ENCODE measurements at regions not wholly inside any gene's neighbourhood (a gene's known extent, or its start where the extent isn't known, plus 50 kb on each side); places are given as distances from the start of the nearest gene placed in this dataset.
"Not testable (repeated sequence)": the region's sequence is repeated elsewhere in the genome, so short reads cannot be mapped to it uniquely, and the experiment has no call there.

- H3K4me1 ChIP-seq (ENCODE audit: insufficient read depth, low read length), result no peaks in the 10 kb centered on the region
- H4K20me1 ChIP-seq (ENCODE audit: insufficient read depth, low read length), result no peaks in the 10 kb centered on the region
- H3K4me3 ChIP-seq (ENCODE audit: insufficient read depth, low read length), result no peak overlapping the region
- no peak overlapping the region for H3K4me2 ChIP-seq (ENCODE audit: insufficient read depth, low read length)
- no peaks in the 10 kb centered on the region for H3K27me3 ChIP-seq (ENCODE audit: insufficient read depth, low read length)
- H2AFZ ChIP-seq (ENCODE audit: low read length), result no peak overlapping the region
- no peak for TF ChIP-seq CTCF (IDR thresholded peaks at IDR 0.05; ENCODE audit: extremely low read depth, low read depth, low read length)
- H3K27ac ChIP-seq (ENCODE audit: low read depth, low read length), result no peak overlapping the region
- H3K9me3 ChIP-seq (ENCODE audit: low read depth, low read length), result no peaks in the 10 kb centered on the region
- no peaks in the 10 kb centered on the region for H3K79me2 ChIP-seq (ENCODE audit: insufficient read depth, low read length)
- no peak for DNase-seq (ENCODE audit: insufficient read length, low spot score, missing footprints)
- no peaks in the 10 kb centered on the region for H3K36me3 ChIP-seq (ENCODE audit: insufficient read depth, low read length)
Observed at GRCh38 chr2:88885275-88885674, 193.8 kb downstream of the RPIA start.

DNA sequence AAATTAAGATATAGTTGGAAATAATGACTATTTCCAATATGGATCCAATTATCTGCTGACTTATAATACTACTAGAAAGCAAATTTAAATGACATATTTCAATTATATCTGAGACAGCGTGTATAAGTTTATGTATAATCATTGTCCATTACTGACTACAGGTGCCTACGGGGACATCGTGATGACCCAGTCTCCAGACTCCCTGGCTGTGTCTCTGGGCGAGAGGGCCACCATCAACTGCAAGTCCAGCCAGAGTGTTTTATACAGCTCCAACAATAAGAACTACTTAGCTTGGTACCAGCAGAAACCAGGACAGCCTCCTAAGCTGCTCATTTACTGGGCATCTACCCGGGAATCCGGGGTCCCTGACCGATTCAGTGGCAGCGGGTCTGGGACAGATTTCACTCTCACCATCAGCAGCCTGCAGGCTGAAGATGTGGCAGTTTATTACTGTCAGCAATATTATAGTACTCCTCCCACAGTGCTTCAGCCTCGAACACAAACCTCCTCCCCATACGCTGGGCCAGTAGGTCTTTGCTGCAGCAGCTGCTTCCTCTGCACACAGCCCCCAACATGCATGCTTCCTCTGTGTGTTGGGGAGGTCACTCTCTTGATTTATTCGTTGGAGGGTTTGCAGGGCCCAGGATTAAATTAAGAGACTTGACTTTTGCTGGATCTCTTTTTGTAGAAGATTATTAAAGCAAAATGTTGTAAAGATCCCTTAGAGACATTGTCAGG lies 194.4 kb downstream of the RPIA start:
- Histone ChIP-seq H4K20me1 (ENCODE audit: insufficient read depth, low read length) (no peaks in the 10 kb centered on the region), H3K36me3 (ENCODE audit: insufficient read depth, low read length) (no peaks in the 10 kb centered on the region), H3K27me3 (ENCODE audit: insufficient read depth, low read length) (no peaks in the 10 kb centered on the region), H2AFZ (ENCODE audit: low read length) (no peak overlapping the region), H3K4me2 (ENCODE audit: insufficient read depth, low read length) (no peak overlapping the region), H3K9me3 (ENCODE audit: low read depth, low read length) (no peaks in the 10 kb centered on the region), H3K27ac (ENCODE audit: low read depth, low read length) (no peak overlapping the region), H3K4me3 (ENCODE audit: insufficient read depth, low read length) (no peak overlapping the region), H3K79me2 (ENCODE audit: insufficient read depth, low read length) (no peaks in the 10 kb centered on the region), H3K4me1 (ENCODE audit: insufficient read depth, low read length) (no peaks in the 10 kb centered on the region)
- no peak for TF ChIP-seq CTCF (IDR thresholded peaks at IDR 0.05; ENCODE audit: extremely low read depth, low read depth, low read length)
- no peak for DNase-seq (ENCODE audit: insufficient read length, low spot score, missing footprints)

GRCh38 chr2:88887466-88887865 lies 196.0 kb downstream of the RPIA start:
- H3K4me2 ChIP-seq (ENCODE audit: insufficient read depth, low read length); H4K20me1 ChIP-seq (ENCODE audit: insufficient read depth, low read length); H2AFZ ChIP-seq (ENCODE audit: low read length); H3K36me3 ChIP-seq (ENCODE audit: insufficient read depth, low read length); H3K4me3 ChIP-seq (ENCODE audit: insufficient read depth, low read length); H3K4me1 ChIP-seq (ENCODE audit: insufficient read depth, low read length); H3K9me3 ChIP-seq (ENCODE audit: low read depth, low read length); DNase-seq (ENCODE audit: insufficient read length, low spot score, missing footprints); H3K27me3 ChIP-seq (ENCODE audit: insufficient read depth, low read length); H3K79me2 ChIP-seq (ENCODE audit: insufficient read depth, low read length); H3K27ac ChIP-seq (ENCODE audit: low read depth, low read length): not testable (repeated sequence)

GRCh38 chr2:88892207-88892606 lies 200.7 kb downstream of the RPIA start:
- Histone ChIP-seq H3K4me1 (ENCODE audit: insufficient read depth, low read length) (no peaks in the 10 kb centered on the region), H2AFZ (ENCODE audit: low read length) (no peak overlapping the region)
- TF ChIP-seq CTCF (IDR thresholded peaks at IDR 0.05; ENCODE audit: extremely low read depth, low read depth, low read length), result no peak

More at GRCh38 chr2:88892207-88892606, 200.7 kb downstream of the RPIA start:
- H3K36me3 ChIP-seq (ENCODE audit: insufficient read depth, low read length), result no peaks in the 10 kb centered on the region
- H3K9me3 ChIP-seq (ENCODE audit: low read depth, low read length), result no peaks in the 10 kb centered on the region
- H3K4me3 ChIP-seq (ENCODE audit: insufficient read depth, low read length), result no peak overlapping the region
- H3K27ac ChIP-seq (ENCODE audit: low read depth, low read length), result no peak overlapping the region
- no peaks in the 10 kb centered on the region for H3K79me2 ChIP-seq (ENCODE audit: insufficient read depth, low read length)
- H4K20me1 ChIP-seq (ENCODE audit: insufficient read depth, low read length), result no peaks in the 10 kb centered on the region
- H3K27me3 ChIP-seq (ENCODE audit: insufficient read depth, low read length), result no peaks in the 10 kb centered on the region
- DNase-seq (ENCODE audit: insufficient read length, low spot score, missing footprints), result no peak
- no peak overlapping the region for H3K4me2 ChIP-seq (ENCODE audit: insufficient read depth, low read length)
